HepG2 (cell line): ENCODE measurements at regions not wholly inside any gene's neighbourhood (a gene's known extent, or its start where the extent isn't known, plus 50 kb on each side); places are given as distances from the start of the nearest gene placed in this dataset.

Experiments used
- ELF1 ChIP-seq: sonication (generic); formaldehyde crosslinking; IDR thresholded peaks from 2 replicates; pipeline ENCODE4 v1.4.0; 2020; ENCODE audit warnings: missing genetic modification reagents
- PHF20 ChIP-seq: sonication (generic); formaldehyde crosslinking; IDR thresholded peaks from 2 replicates; pipeline ENCODE4 v1.5.0; 2020; ENCODE audit warnings: mild to moderate bottlenecking, missing genetic modification reagents
- POLR2A ChIP-seq, 2 experiments: IDR thresholded peaks; 2 replicates each; pipeline ENCODE4 v1.6.1; 2011; ENCODE audit warnings: low read depth in 2 of 2, low read length in 2 of 2, mild to moderate bottlenecking in 1 of 2, moderate library complexity in 1 of 2; ENCODE audit not compliant: insufficient read depth in 1 of 2
- TAF1 ChIP-seq: sonication (generic); formaldehyde crosslinking; IDR thresholded peaks from 2 replicates; pipeline ENCODE4 v1.4.0; 2020; ENCODE audit warnings: missing genetic modification reagents
- ZNF451 ChIP-seq: sonication (generic); formaldehyde crosslinking; IDR thresholded peaks from 2 replicates; pipeline ENCODE4 v1.5.0; 2020; ENCODE audit warnings: mild to moderate bottlenecking, missing genetic modification reagents
- ZNF501 ChIP-seq: sonication (generic); formaldehyde crosslinking; IDR thresholded peaks from 2 replicates; pipeline ENCODE4 v1.5.1; 2020; ENCODE audit warnings: mild to moderate bottlenecking, moderate library complexity, missing genetic modification reagents
- TF ChIP-seq, protein P1 (sequence below): sonication (generic); formaldehyde crosslinking; IDR thresholded peaks from 2 replicates; pipeline ENCODE4 v1.4.0; 2020; ENCODE audit warnings: missing genetic modification reagents
- TF ChIP-seq, protein P2 (sequence below): sonication (generic); formaldehyde crosslinking; IDR thresholded peaks from 2 replicates; pipeline ENCODE4 v1.4.0; 2020; ENCODE audit warnings: missing genetic modification reagents
- TF ChIP-seq, protein P3 (sequence below): sonication (generic); formaldehyde crosslinking; IDR thresholded peaks from 2 replicates; pipeline ENCODE4 v1.5.1; 2020; ENCODE audit warnings: missing genetic modification reagents, mild to moderate bottlenecking, borderline replicate concordance
- TF ChIP-seq, protein P4 (sequence below), 2 experiments: sonication (generic) in 1 of 2; formaldehyde crosslinking in 1 of 2; IDR thresholded peaks; 2 replicates each; pipeline versions ENCODE4 v1.5.1 to v1.6.1; 2011 to 2020; ENCODE audit warnings: borderline replicate concordance in 1 of 2, low read depth in 1 of 2, low read length in 1 of 2, mild to moderate bottlenecking in 1 of 2, missing genetic modification reagents in 1 of 2, moderate library complexity in 1 of 2
- TF ChIP-seq, protein P5 (sequence below): sonication (generic); formaldehyde crosslinking; IDR thresholded peaks from 2 replicates; pipeline ENCODE4 v1.9.0; 2022; ENCODE audit warnings: missing genetic modification reagents, mild to moderate bottlenecking, borderline replicate concordance

DNA sequence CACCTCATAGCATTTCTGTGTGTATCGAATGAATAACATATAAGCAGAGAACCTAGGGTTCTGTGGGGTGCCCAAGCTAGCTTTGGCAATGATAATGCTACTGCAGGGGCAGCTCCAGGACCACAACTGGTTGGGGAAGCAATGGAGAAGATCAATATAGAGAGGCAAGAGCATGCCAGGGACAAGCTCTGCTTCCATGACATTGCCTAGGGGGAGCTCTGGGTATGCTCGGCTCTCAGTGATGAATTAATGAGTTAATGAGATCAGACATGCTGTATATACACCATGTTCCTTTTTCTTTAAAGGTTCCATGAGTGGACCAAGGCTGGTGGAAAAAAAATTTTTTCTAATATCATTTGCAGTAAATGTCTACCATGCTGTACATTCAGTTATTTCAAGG lies 618.4 kb downstream of the BCL11A start:
- TF ChIP-seq, protein P1, sequence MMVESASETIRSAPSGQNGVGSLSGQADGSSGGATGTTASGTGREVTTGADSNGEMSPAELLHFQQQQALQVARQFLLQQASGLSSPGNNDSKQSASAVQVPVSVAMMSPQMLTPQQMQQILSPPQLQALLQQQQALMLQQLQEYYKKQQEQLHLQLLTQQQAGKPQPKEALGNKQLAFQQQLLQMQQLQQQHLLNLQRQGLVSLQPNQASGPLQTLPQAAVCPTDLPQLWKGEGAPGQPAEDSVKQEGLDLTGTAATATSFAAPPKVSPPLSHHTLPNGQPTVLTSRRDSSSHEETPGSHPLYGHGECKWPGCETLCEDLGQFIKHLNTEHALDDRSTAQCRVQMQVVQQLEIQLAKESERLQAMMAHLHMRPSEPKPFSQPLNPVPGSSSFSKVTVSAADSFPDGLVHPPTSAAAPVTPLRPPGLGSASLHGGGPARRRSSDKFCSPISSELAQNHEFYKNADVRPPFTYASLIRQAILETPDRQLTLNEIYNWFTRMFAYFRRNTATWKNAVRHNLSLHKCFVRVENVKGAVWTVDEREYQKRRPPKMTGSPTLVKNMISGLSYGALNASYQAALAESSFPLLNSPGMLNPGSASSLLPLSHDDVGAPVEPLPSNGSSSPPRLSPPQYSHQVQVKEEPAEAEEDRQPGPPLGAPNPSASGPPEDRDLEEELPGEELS: no peak
- TF ChIP-seq ELF1 (CRISPR knock-in tag) (no peak), TAF1 (CRISPR knock-in tag) (no peak), POLR2A (IDR thresholded peaks at IDR 0.05; ENCODE audit: insufficient read depth in 1 of 2, low read depth in 2 of 2, low read length in 2 of 2) (no peak), PHF20 (CRISPR knock-in tag) (no peak), ZNF501 (CRISPR knock-in tag) (no peak), ZNF451 (no peak)
- TF ChIP-seq, protein P2, sequence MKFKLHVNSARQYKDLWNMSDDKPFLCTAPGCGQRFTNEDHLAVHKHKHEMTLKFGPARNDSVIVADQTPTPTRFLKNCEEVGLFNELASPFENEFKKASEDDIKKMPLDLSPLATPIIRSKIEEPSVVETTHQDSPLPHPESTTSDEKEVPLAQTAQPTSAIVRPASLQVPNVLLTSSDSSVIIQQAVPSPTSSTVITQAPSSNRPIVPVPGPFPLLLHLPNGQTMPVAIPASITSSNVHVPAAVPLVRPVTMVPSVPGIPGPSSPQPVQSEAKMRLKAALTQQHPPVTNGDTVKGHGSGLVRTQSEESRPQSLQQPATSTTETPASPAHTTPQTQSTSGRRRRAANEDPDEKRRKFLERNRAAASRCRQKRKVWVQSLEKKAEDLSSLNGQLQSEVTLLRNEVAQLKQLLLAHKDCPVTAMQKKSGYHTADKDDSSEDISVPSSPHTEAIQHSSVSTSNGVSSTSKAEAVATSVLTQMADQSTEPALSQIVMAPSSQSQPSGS (CRISPR knock-in tag): no peak
- TF ChIP-seq, protein P3, sequence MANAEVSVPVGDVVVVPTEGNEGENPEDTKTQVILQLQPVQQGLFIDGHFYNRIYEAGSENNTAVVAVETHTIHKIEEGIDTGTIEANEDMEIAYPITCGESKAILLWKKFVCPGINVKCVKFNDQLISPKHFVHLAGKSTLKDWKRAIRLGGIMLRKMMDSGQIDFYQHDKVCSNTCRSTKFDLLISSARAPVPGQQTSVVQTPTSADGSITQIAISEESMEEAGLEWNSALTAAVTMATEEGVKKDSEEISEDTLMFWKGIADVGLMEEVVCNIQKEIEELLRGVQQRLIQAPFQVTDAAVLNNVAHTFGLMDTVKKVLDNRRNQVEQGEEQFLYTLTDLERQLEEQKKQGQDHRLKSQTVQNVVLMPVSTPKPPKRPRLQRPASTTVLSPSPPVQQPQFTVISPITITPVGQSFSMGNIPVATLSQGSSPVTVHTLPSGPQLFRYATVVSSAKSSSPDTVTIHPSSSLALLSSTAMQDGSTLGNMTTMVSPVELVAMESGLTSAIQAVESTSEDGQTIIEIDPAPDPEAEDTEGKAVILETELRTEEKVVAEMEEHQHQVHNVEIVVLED: no peak
- TF ChIP-seq, protein P4, sequence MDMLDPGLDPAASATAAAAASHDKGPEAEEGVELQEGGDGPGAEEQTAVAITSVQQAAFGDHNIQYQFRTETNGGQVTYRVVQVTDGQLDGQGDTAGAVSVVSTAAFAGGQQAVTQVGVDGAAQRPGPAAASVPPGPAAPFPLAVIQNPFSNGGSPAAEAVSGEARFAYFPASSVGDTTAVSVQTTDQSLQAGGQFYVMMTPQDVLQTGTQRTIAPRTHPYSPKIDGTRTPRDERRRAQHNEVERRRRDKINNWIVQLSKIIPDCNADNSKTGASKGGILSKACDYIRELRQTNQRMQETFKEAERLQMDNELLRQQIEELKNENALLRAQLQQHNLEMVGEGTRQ (IDR thresholded peaks at IDR 0.05; ENCODE audit: low read depth, low read length): no peak
- TF ChIP-seq, protein P4 (CRISPR knock-in tag; IDR thresholded peaks at IDR 0.05; ENCODE audit: borderline replicate concordance): no peak
- TF ChIP-seq, protein P5, sequence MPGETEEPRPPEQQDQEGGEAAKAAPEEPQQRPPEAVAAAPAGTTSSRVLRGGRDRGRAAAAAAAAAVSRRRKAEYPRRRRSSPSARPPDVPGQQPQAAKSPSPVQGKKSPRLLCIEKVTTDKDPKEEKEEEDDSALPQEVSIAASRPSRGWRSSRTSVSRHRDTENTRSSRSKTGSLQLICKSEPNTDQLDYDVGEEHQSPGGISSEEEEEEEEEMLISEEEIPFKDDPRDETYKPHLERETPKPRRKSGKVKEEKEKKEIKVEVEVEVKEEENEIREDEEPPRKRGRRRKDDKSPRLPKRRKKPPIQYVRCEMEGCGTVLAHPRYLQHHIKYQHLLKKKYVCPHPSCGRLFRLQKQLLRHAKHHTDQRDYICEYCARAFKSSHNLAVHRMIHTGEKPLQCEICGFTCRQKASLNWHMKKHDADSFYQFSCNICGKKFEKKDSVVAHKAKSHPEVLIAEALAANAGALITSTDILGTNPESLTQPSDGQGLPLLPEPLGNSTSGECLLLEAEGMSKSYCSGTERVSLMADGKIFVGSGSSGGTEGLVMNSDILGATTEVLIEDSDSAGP (CRISPR knock-in tag): no peak
